A172 (cell line): ENCODE measurements at regions not wholly inside any gene's neighbourhood (a gene's known extent, or its start where the extent isn't known, plus 50 kb on each side); places are given as distances from the start of the nearest gene placed in this dataset.
"Not testable (repeated sequence)": the region's sequence is repeated elsewhere in the genome, so short reads cannot be mapped to it uniquely, and the experiment has no call there.

Experiments used
- DNase-seq: peaks from one replicate; pipeline ENCODE4 v3.0.0-alpha.2; 2015; ENCODE audit warnings: low spot score

GRCh38 chr13:70516226-70516625 lies 408.0 kb upstream of the KLHL1 start:
- DNase-seq, result no peak

GRCh38 chr13:70511861-70512417 lies 403.7 kb upstream of the KLHL1 start:
- not testable (repeated sequence) for DNase-seq

GRCh38 chr13:70505809-70506208 lies 397.6 kb upstream of the KLHL1 start:
- DNase-seq, result no peak

GRCh38 chr13:70502944-70503343 lies 394.7 kb upstream of the KLHL1 start:
- DNase-seq, result no peak

GRCh38 chr13:70490320-70490935 lies 382.2 kb upstream of the KLHL1 start:
- DNase-seq, result no peak

GRCh38 chr13:70484931-70485330 lies 376.7 kb upstream of the KLHL1 start:
- no peak for DNase-seq

- no peak for DNase-seq
These were observed 375.5 kb upstream of the KLHL1 start for GRCh38 chr13:70483599-70484276.

- DNase-seq, result no peak
These were observed 365.7 kb upstream of the KLHL1 start for GRCh38 chr13:70473907-70474306.

- DNase-seq, result peak; percentile 5
These were observed 360.8 kb upstream of the KLHL1 start for GRCh38 chr13:70469077-70469476.

- peak; percentile 30 for DNase-seq
These were observed 349.2 kb upstream of the KLHL1 start for GRCh38 chr13:70457474-70457873.

- DNase-seq, result no peak
These were observed 340.6 kb upstream of the KLHL1 start for GRCh38 chr13:70448820-70449219.

GRCh38 chr13:70432276-70432805 lies 324.1 kb upstream of the KLHL1 start:
- no peak for DNase-seq

- DNase-seq, result no peak
These were observed 322.0 kb upstream of the KLHL1 start for GRCh38 chr13:70430256-70430655.

GRCh38 chr13:70424928-70425327 lies 316.7 kb upstream of the KLHL1 start:
- DNase-seq, result no peak

GRCh38 chr13:70424428-70424827 lies 316.2 kb upstream of the KLHL1 start:
- DNase-seq, result no peak

- no peak for DNase-seq
These were observed 306.9 kb upstream of the KLHL1 start for GRCh38 chr13:70415136-70415535.

GRCh38 chr13:70408865-70409264 lies 300.6 kb upstream of the KLHL1 start:
- DNase-seq, result no peak

GRCh38 chr13:70407486-70407885 lies 299.2 kb upstream of the KLHL1 start:
- no peak for DNase-seq

- DNase-seq, result no peak
These were observed 297.0 kb upstream of the KLHL1 start for GRCh38 chr13:70405266-70405665.

GRCh38 chr13:70394031-70394548 lies 285.8 kb upstream of the KLHL1 start:
- no peak for DNase-seq

- no peak for DNase-seq
These were observed 283.4 kb upstream of the KLHL1 start for GRCh38 chr13:70391678-70392077.

- DNase-seq, result no peak
These were observed 282.7 kb upstream of the KLHL1 start for GRCh38 chr13:70390968-70391367.

- DNase-seq, result no peak
These were observed 281.8 kb upstream of the KLHL1 start for GRCh38 chr13:70390064-70390463.
